ENCODE measurements at regions not wholly inside any gene's neighbourhood (a gene's known extent, or its start where the extent isn't known, plus 50 kb on each side); places are given as distances from the start of the nearest gene placed in this dataset.

- TF ChIP-seq CTCF (IDR thresholded peaks at IDR 0.05) = no peak
- TF ChIP-seq POLR2A (IDR thresholded peaks at IDR 0.05) = no peak
These were observed 153.9 kb upstream of the MIS18BP1 start for GRCh38 chr14:45406942-45407341.
